ENCODE measurements at regions not wholly inside any gene's neighbourhood (a gene's known extent, or its start where the extent isn't known, plus 50 kb on each side); places are given as distances from the start of the nearest gene placed in this dataset.

DNA sequence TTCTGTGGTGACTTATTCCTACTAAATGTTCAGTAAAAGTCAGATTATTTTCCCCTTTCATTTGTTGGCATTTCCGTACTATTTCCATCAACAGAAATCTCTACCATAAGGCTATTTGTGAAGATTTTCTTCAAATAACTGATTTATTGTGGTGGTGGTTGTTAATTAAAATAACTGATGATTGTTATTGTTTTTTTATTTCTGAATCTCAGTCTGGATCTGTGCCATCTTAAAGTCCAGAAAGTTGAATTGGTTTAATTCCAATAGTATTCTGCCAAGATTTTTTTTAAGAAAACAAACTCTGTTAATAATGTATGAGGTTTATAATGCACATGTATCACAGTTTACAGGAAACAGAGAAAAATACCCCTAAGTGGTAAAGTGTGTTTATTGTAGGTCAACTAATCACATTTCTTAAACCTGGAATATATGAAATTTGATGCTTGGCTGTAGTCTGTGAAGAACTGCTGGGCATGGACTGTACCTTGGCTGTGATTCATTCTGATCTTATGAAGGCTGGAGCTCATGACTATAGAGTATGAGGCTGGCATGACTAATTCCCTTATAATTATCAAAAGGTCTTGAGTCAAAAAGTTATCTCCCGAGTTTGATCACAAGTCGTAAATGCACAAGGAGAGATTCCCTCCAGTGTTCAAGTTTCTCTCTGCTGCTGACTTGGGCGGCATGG is 134.2 kb upstream of the RND3 start:
- no peaks in the 10 kb centered on the region for H3K27me3 ChIP-seq (ENCODE audit: control insufficient read depth in 2 of 2, insufficient read depth in 2 of 2, low read length in 2 of 2)
- ChIA-PET POLR2A (no interaction called here), CTCF (interaction anchor here (1.0 kb wide), 3 partner anchors 9 to 287 kb away, joined by 3 to 6 read pairs (median 4); no protein-coding TSS in a partner anchor)
- H3K36me3 ChIP-seq (ENCODE audit: control insufficient read depth in 2 of 2, extremely low read depth in 1 of 2, insufficient read depth in 2 of 2, low read length in 2 of 2) = no peaks in the 10 kb centered on the region
- FAIRE-seq (peak; percentile 52), DNase-seq (ENCODE audit: low read depth, low spot score) (peak; percentile 86)
- H3K4me3 ChIP-seq (replicated peaks in 1 of 3; ENCODE audit: insufficient read depth in 1 of 3, low read depth in 1 of 3, low read length in 3 of 3) = no peak overlapping the region
- H3K9me3 ChIP-seq (replicated peaks; ENCODE audit: control insufficient read depth, insufficient read depth, low read length) = no peaks in the 10 kb centered on the region
- BruUV-seq (replicated peaks) = no TSS peak
- peak overlapping the region; percentile 2 for H3K9ac ChIP-seq (replicated peaks; ENCODE audit: extremely low read depth, insufficient read depth, low read length)
- H3K27ac ChIP-seq (ENCODE audit: insufficient read depth, low read depth, low read length) = peak overlapping the region; percentile 47
- intact Hi-C loops (cut with micrococcal nuclease) (loop anchor here (5.0 to 10.0 kb wide), 3 partner anchors 479 to 974 kb away; no protein-coding TSS in a partner anchor), dilution Hi-C loops (cut with MboI; ENCODE audit: extremely low pct_ligation_motif_present, low sequenced_read_pairs) (no loop called here)
- H3K9me1 ChIP-seq (replicated peaks; ENCODE audit: control insufficient read depth, extremely low read depth, insufficient read depth, low read length) = no peaks in the 10 kb centered on the region
- H3K79me2 ChIP-seq (ENCODE audit: control insufficient read depth, insufficient read depth, low read length) = no peaks in the 10 kb centered on the region
- peak overlapping the region; percentile 8 for H3K4me2 ChIP-seq (ENCODE audit: insufficient read depth, low read length)
- H4K20me1 ChIP-seq (replicated peaks; ENCODE audit: control insufficient read depth, extremely low read depth, insufficient read depth, low read length) = no peaks in the 10 kb centered on the region
- H3K4me1 ChIP-seq (ENCODE audit: control insufficient read depth, extremely low read depth, insufficient read depth, low read length) = peaks cover 49% of the 10 kb centered on the region
- TF ChIP-seq, protein P1, sequence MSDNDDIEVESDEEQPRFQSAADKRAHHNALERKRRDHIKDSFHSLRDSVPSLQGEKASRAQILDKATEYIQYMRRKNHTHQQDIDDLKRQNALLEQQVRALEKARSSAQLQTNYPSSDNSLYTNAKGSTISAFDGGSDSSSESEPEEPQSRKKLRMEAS (IDR thresholded peaks at IDR 0.05; ENCODE audit: insufficient read depth, insufficient read length) = no peak
- peak; percentile 24 for TF ChIP-seq POLR2AphosphoS5 (IDR thresholded peaks at IDR 0.05; ENCODE audit: insufficient read depth, low read depth, low read length)
- TF ChIP-seq JUN (IDR thresholded peaks at IDR 0.05; ENCODE audit: borderline replicate concordance, insufficient read depth, insufficient read length, low read depth) = no peak
- no peak for TF ChIP-seq EZH2 (IDR thresholded peaks at IDR 0.05; ENCODE audit: borderline replicate concordance, low read depth, low read length, severe bottlenecking)
- TF ChIP-seq, protein P2, sequence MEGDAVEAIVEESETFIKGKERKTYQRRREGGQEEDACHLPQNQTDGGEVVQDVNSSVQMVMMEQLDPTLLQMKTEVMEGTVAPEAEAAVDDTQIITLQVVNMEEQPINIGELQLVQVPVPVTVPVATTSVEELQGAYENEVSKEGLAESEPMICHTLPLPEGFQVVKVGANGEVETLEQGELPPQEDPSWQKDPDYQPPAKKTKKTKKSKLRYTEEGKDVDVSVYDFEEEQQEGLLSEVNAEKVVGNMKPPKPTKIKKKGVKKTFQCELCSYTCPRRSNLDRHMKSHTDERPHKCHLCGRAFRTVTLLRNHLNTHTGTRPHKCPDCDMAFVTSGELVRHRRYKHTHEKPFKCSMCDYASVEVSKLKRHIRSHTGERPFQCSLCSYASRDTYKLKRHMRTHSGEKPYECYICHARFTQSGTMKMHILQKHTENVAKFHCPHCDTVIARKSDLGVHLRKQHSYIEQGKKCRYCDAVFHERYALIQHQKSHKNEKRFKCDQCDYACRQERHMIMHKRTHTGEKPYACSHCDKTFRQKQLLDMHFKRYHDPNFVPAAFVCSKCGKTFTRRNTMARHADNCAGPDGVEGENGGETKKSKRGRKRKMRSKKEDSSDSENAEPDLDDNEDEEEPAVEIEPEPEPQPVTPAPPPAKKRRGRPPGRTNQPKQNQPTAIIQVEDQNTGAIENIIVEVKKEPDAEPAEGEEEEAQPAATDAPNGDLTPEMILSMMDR (IDR thresholded peaks at IDR 0.05; ENCODE audit: extremely low read depth in 1 of 2, insufficient read depth in 1 of 2, low read depth in 1 of 2, low read length in 2 of 2) = no peak
- peak; percentile 84 for TF ChIP-seq FOS (IDR thresholded peaks at IDR 0.05; ENCODE audit: borderline replicate concordance, insufficient read depth, low read length)
- no peak for TF ChIP-seq MYC (IDR thresholded peaks at IDR 0.05; ENCODE audit: low read depth, low read length)
- peak; percentile 88 for TF ChIP-seq GATA2 (IDR thresholded peaks at IDR 0.05; ENCODE audit: insufficient read depth, insufficient read length, low read depth, low read length)
- TF ChIP-seq POLR2A (IDR thresholded peaks at IDR 0.05; ENCODE audit: low read depth, low read length) = no peak
- H2AFZ ChIP-seq (ENCODE audit: low read depth, low read length) = no peak overlapping the region

All from endothelial cell of umbilical vein (primary cell).